Right lobe of liver (tissue), 4 donors: ENCODE measurements at regions not wholly inside any gene's neighbourhood (a gene's known extent, or its start where the extent isn't known, plus 50 kb on each side); places are given as distances from the start of the nearest gene placed in this dataset.

Experiments
- CTCF ChIP-seq, 4 donors: fragments of 200-600 bp in 3 of 4; fragments of 450-650 bp in 1 of 4; IDR thresholded peaks; one replicate each; pipeline versions ENCODE4 v1.5.1 to v1.8.0; 2016 to 2022; ENCODE audit warnings: antibody characterized with exemption in 4 of 4, mild to moderate bottlenecking in 2 of 4
- POLR2A ChIP-seq: fragments of 450-650 bp; IDR thresholded peaks from one replicate; pipeline ENCODE4 v1.6.1; 2017; ENCODE audit warnings: antibody characterized with exemption, mild to moderate bottlenecking
- donor health status: DM: no; HTN: no; CAD: no.
- donor health status: DM: no; HTN: no; CAD: no.
- donor health status: DM: no; HTN: yes; CAD: no.

- TF ChIP-seq CTCF (IDR thresholded peaks at IDR 0.05): no peak
- TF ChIP-seq POLR2A: no peak
Measured at GRCh38 chr17:33525186-33525585, 232.1 kb upstream of the ASIC2 start.
